DOHH2 (cell line): ENCODE measurements at regions not wholly inside any gene's neighbourhood (a gene's known extent, or its start where the extent isn't known, plus 50 kb on each side); places are given as distances from the start of the nearest gene placed in this dataset.

ENCODE experiments used
- H3F3A ChIP-seq: fragments of 200-600 bp; sonication (generic), shearing (Covaris generic); 2 replicates; pipeline ENCODE4 v1.6.0; 2016; ENCODE audit warnings: antibody characterized with exemption, mild to moderate bottlenecking; ENCODE audit not compliant: control insufficient read depth, insufficient read depth
- H3K27ac ChIP-seq: fragments of 200-600 bp; sonication (generic); 2 replicates; pipeline ENCODE4 v1.5.1; 2014; ENCODE audit warnings: low read depth, mild to moderate bottlenecking, low read length, moderate library complexity
- H3K27me3 ChIP-seq: fragments of 200-600 bp; sonication (generic); 2 replicates; pipeline ENCODE4 v1.6.1; 2014; ENCODE audit warnings: mild to moderate bottlenecking, low read length, mixed read lengths; ENCODE audit not compliant: control insufficient read depth
- H3K36me3 ChIP-seq: fragments of 200-600 bp; sonication (generic); 2 replicates; pipeline ENCODE4 v1.6.1; 2014; ENCODE audit warnings: mild to moderate bottlenecking, low read length, moderate library complexity, mixed read lengths; ENCODE audit not compliant: control insufficient read depth
- H3K4me1 ChIP-seq: fragments of 200-600 bp; sonication (generic); 2 replicates; pipeline ENCODE4 v1.6.1; 2014; ENCODE audit warnings: mild to moderate bottlenecking, low read length, mixed read lengths; ENCODE audit not compliant: control insufficient read depth
- H3K4me2 ChIP-seq: fragments of 200-600 bp; sonication (generic); 2 replicates; pipeline ENCODE4 v1.6.0; 2014; ENCODE audit warnings: mild to moderate bottlenecking, low read length, moderate library complexity
- H3K4me3 ChIP-seq: fragments of 200-600 bp; sonication (generic); 2 replicates; pipeline ENCODE4 v1.5.1; 2014; ENCODE audit warnings: mild to moderate bottlenecking, low read length, mixed read lengths
- H3K79me2 ChIP-seq: fragments of 200-600 bp; sonication (generic); 2 replicates; pipeline ENCODE4 v1.6.1; 2014; ENCODE audit warnings: mild to moderate bottlenecking, low read length, mixed read lengths; ENCODE audit not compliant: control insufficient read depth
- H3K9me2 ChIP-seq: fragments of 200-600 bp; sonication (generic); replicated peaks from 2 replicates; pipeline ENCODE4 v1.6.1; 2014; ENCODE audit warnings: mild to moderate bottlenecking, low read length, mixed read lengths; ENCODE audit not compliant: control insufficient read depth
- H3K9me3 ChIP-seq: fragments of 200-600 bp; sonication (generic); 2 replicates; pipeline ENCODE4 v1.6.1; 2014; ENCODE audit warnings: antibody characterized with exemption, low read length, mixed read lengths; ENCODE audit not compliant: control insufficient read depth, insufficient read depth
- H4K20me1 ChIP-seq: fragments of 200-600 bp; sonication (generic); 2 replicates; pipeline ENCODE4 v1.6.0; 2014; ENCODE audit warnings: low read depth, mild to moderate bottlenecking, antibody characterized with exemption, low read length, moderate library complexity; ENCODE audit not compliant: control insufficient read depth, insufficient read depth
- EZH2phosphoT487 ChIP-seq: fragments of 200-600 bp; sonication (generic); IDR thresholded peaks from 2 replicates; pipeline ENCODE4 v1.6.1; 2017; ENCODE audit warnings: borderline replicate concordance, mild to moderate bottlenecking, antibody characterized with exemption, low read length, moderate library complexity, mixed read lengths
- TF ChIP-seq, protein P1 (sequence below): fragments of 200-600 bp; sonication (generic); IDR thresholded peaks from one replicate; pipeline ENCODE4 v1.5.1; 2014; ENCODE audit warnings: antibody characterized with exemption, mild to moderate bottlenecking, low read depth, low read length; ENCODE audit not compliant: poor library complexity, severe bottlenecking

DNA sequence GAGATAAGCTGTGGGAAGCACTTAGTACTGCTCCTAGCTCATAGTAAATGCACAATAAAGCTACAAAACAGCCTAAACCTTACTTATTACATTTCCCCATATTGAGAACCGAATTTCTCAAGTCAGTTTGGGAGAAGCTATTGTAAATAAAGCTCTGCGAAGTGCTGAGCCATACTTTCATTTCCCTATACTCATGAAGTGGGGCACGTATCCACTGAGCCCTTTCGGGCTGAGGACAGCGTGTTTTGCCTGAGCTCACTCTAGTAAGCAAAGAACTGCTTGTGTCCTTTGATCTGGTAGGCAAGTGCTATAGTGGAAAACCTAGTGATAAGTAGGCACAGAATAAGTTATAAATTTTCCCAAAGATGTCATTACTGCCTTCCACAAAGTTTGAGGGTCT is 165.0 kb downstream of the RSL24D1 start:
- Histone ChIP-seq H3K27ac (no peak overlapping the region), H3K9me3 (no peaks in the 10 kb centered on the region), H3K9me2 (no peaks in the 10 kb centered on the region), H3K4me2 (no peak overlapping the region), H3K36me3 (no peaks in the 10 kb centered on the region), H4K20me1 (no peaks in the 10 kb centered on the region), H3K4me3 (no peak overlapping the region), H3K27me3 (no peaks in the 10 kb centered on the region), H3K79me2 (no peaks in the 10 kb centered on the region), H3F3A (no peaks in the 10 kb centered on the region), H3K4me1 (no peaks in the 10 kb centered on the region)
- TF ChIP-seq, protein P1, sequence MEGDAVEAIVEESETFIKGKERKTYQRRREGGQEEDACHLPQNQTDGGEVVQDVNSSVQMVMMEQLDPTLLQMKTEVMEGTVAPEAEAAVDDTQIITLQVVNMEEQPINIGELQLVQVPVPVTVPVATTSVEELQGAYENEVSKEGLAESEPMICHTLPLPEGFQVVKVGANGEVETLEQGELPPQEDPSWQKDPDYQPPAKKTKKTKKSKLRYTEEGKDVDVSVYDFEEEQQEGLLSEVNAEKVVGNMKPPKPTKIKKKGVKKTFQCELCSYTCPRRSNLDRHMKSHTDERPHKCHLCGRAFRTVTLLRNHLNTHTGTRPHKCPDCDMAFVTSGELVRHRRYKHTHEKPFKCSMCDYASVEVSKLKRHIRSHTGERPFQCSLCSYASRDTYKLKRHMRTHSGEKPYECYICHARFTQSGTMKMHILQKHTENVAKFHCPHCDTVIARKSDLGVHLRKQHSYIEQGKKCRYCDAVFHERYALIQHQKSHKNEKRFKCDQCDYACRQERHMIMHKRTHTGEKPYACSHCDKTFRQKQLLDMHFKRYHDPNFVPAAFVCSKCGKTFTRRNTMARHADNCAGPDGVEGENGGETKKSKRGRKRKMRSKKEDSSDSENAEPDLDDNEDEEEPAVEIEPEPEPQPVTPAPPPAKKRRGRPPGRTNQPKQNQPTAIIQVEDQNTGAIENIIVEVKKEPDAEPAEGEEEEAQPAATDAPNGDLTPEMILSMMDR: no peak
- TF ChIP-seq EZH2phosphoT487: no peak

DNA sequence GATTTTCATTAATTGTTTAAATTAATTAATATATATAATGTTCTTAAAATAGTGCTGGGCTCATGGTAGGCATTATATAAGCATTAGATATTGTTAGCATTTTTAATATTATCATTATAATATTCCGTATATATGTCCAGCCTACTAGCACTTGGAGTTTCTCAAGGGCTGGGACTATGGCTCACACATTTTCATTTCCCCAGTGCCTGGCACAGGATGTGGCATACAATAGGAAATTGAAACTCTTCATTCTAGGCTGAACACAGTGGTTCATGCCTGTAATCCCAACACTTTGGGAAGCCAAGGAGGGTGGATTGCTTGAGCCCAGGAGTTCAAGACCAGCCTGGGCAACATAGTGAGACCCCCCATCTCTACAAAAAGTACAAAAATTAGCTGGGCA is 170.4 kb downstream of the RSL24D1 start:
- Histone ChIP-seq H3K36me3 (no peaks in the 10 kb centered on the region), H3K9me3 (no peaks in the 10 kb centered on the region), H3F3A (no peaks in the 10 kb centered on the region), H3K27ac (no peak overlapping the region), H4K20me1 (no peaks in the 10 kb centered on the region), H3K4me3 (no peak overlapping the region), H3K79me2 (no peaks in the 10 kb centered on the region), H3K9me2 (no peaks in the 10 kb centered on the region), H3K27me3 (no peaks in the 10 kb centered on the region), H3K4me2 (no peak overlapping the region), H3K4me1 (no peaks in the 10 kb centered on the region)
- TF ChIP-seq EZH2phosphoT487: no peak
- TF ChIP-seq, protein P1: no peak

DNA sequence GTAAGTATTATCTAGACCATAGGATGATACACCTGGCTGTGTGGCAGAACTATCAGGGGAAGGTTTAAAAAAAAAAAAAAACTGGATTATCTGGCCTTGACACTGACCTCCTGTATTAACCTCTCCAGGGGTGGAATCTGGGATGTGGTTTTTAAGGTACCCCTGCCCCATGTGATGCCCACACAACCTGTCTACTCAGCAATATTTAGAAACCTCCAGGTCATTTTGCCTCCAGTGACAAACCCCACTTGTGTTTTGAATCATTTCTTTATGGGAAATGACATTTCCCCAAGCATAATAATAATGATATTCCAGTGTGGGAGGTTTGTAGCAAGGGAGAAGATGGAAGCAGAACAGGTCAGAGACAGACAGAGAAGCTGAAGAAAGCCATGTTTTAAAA is 179.1 kb downstream of the RSL24D1 start:
- H3K36me3 ChIP-seq: no peaks in the 10 kb centered on the region
- H3K4me1 ChIP-seq: no peaks in the 10 kb centered on the region
- H4K20me1 ChIP-seq: no peaks in the 10 kb centered on the region
- no peaks in the 10 kb centered on the region for H3K79me2 ChIP-seq
- H3K27me3 ChIP-seq: no peaks in the 10 kb centered on the region
- H3K4me3 ChIP-seq: no peak overlapping the region
- no peaks in the 10 kb centered on the region for H3K9me2 ChIP-seq
- H3K4me2 ChIP-seq: no peak overlapping the region
- no peak overlapping the region for H3K27ac ChIP-seq
- TF ChIP-seq, protein P1: no peak
- H3K9me3 ChIP-seq: no peaks in the 10 kb centered on the region
- no peaks in the 10 kb centered on the region for H3F3A ChIP-seq

DNA sequence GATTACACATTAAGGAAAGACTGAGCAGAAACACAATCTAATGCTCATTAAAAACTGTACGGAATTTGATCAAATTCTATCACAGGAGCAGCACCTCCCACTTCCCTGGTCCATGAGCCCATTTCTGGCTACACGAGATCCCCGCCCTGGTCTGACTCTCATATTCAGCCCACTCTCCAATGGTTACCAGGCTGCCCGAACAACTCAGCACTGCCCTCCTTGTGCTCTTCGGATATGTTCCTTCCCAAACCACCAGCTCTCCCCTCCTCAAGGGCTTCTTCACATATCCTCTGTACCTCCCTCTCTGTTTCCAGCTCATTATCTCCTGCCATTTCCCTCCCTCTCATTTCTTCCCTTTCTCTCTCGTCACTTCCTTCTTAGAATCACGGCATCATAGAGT is 180.5 kb downstream of the RSL24D1 start:
- no peak for TF ChIP-seq EZH2phosphoT487
- TF ChIP-seq, protein P1: no peak
- H3K4me2 ChIP-seq: no peak overlapping the region
- no peak overlapping the region for H3K27ac ChIP-seq
- H3K4me1 ChIP-seq: no peaks in the 10 kb centered on the region
- no peaks in the 10 kb centered on the region for H3K27me3 ChIP-seq
- H3K36me3 ChIP-seq: no peaks in the 10 kb centered on the region
- H3K4me3 ChIP-seq: no peak overlapping the region
- H3F3A ChIP-seq: no peaks in the 10 kb centered on the region
- H3K9me2 ChIP-seq: no peaks in the 10 kb centered on the region
- H3K9me3 ChIP-seq: no peaks in the 10 kb centered on the region
- no peaks in the 10 kb centered on the region for H3K79me2 ChIP-seq
- H4K20me1 ChIP-seq: no peaks in the 10 kb centered on the region
